GM12874 (cell line): ENCODE measurements at regions not wholly inside any gene's neighbourhood (a gene's known extent, or its start where the extent isn't known, plus 50 kb on each side); places are given as distances from the start of the nearest gene placed in this dataset.

ENCODE experiments used
- CTCF ChIP-seq: IDR thresholded peaks from 2 replicates; pipeline ENCODE4 v1.5.1; 2011; ENCODE audit warnings: low read depth, mild to moderate bottlenecking, control low read depth, low read length, moderate library complexity; ENCODE audit not compliant: insufficient read depth

GRCh38 chr4:128601991-128602695, 207.4 kb upstream of the JADE1 start:
- TF ChIP-seq CTCF = no peak

GRCh38 chr4:128600996-128601871, 208.3 kb upstream of the JADE1 start:
- no peak for TF ChIP-seq CTCF

- TF ChIP-seq CTCF = no peak
These were observed 209.1 kb upstream of the JADE1 start for GRCh38 chr4:128600410-128600809.

GRCh38 chr4:128597500-128597899, 212.0 kb upstream of the JADE1 start:
- TF ChIP-seq CTCF = no peak

- TF ChIP-seq CTCF = no peak
These were observed 212.6 kb upstream of the JADE1 start for GRCh38 chr4:128596853-128597252.

GRCh38 chr4:128596115-128596514, 213.4 kb upstream of the JADE1 start:
- TF ChIP-seq CTCF = no peak

- TF ChIP-seq CTCF = no peak
These were observed 218.0 kb upstream of the JADE1 start for GRCh38 chr4:128591482-128591881.
